ENCODE measurements at regions not wholly inside any gene's neighbourhood (a gene's known extent, or its start where the extent isn't known, plus 50 kb on each side); places are given as distances from the start of the nearest gene placed in this dataset.

- no peak overlapping the region for H3K4me3 ChIP-seq (ENCODE audit: control extremely low read depth in 1 of 5, extremely low read depth in 1 of 5, insufficient read depth in 1 of 5, low read depth in 2 of 5, low read length in 4 of 5)
- ATAC-seq (ENCODE audit: low read depth) (no peak), DNase-seq (no peak)
- TF ChIP-seq CTCF (IDR thresholded peaks at IDR 0.05) = no peak
- no peak for TF ChIP-seq EZH2 (IDR thresholded peaks at IDR 0.05; ENCODE audit: borderline replicate concordance, insufficient read depth, low read depth, low read length, poor library complexity, severe bottlenecking)
- no peaks in the 10 kb centered on the region for H3K9me3 ChIP-seq (ENCODE audit: control extremely low read depth in 1 of 3, control insufficient read depth in 2 of 3, insufficient read depth in 1 of 3, low read length in 2 of 3)
- no peak overlapping the region for H2AFZ ChIP-seq (ENCODE audit: insufficient read depth, low read depth, low read length, poor library complexity, severe bottlenecking)
- 100% methylated on average over 2 of the region's 2 CpGs for WGBS (ENCODE audit: insufficient coverage)
- ChIA-PET POLR2A (no interaction called here), CTCF (no interaction called here)
- Mint-ChIP-seq H3K27me3 (no peaks in the 10 kb centered on the region), H3K4me1 (no peaks in the 10 kb centered on the region), H3K9me3 (ENCODE audit: insufficient read depth) (no peaks in the 10 kb centered on the region), H3K27ac (no peak overlapping the region), H3K4me3 (no peak overlapping the region)
- no peaks in the 10 kb centered on the region for H4K20me1 ChIP-seq (ENCODE audit: control insufficient read depth, insufficient read depth, low read length, poor library complexity, severe bottlenecking)
- no peak overlapping the region for H3K27ac ChIP-seq (ENCODE audit: low read length in 2 of 2)
- no peaks in the 10 kb centered on the region for H3K79me2 ChIP-seq (ENCODE audit: control insufficient read depth, insufficient read depth, low read length)
- no peaks in the 10 kb centered on the region for H3K27me3 ChIP-seq (replicated peaks in 1 of 4; ENCODE audit: control extremely low read depth in 1 of 4, control insufficient read depth in 3 of 4, insufficient read depth in 4 of 4, low read length in 3 of 4)
- intact Hi-C loops (cut with micrococcal nuclease) = no loop called here
- H3K9ac ChIP-seq (ENCODE audit: low read length) = no peak overlapping the region
- H3K4me1 ChIP-seq (ENCODE audit: control insufficient read depth in 2 of 2, insufficient read depth in 2 of 2, low read length in 2 of 2) = no peaks in the 10 kb centered on the region
- H3K4me2 ChIP-seq (replicated peaks; ENCODE audit: low read depth, low read length, poor library complexity, severe bottlenecking) = no peak overlapping the region
- H3K36me3 ChIP-seq (replicated peaks in 1 of 2; ENCODE audit: control extremely low read depth in 1 of 2, control insufficient read depth in 1 of 2, extremely low read depth in 1 of 2, insufficient read depth in 2 of 2, low read length in 1 of 2) = no peaks in the 10 kb centered on the region
Measured at GRCh38 chr4:65234061-65234460, 436.2 kb downstream of the EPHA5 start.

GRCh38 chr4:65227628-65228027 is 442.7 kb downstream of the EPHA5 start:
- TF ChIP-seq EZH2 (IDR thresholded peaks at IDR 0.05; ENCODE audit: borderline replicate concordance, insufficient read depth, low read depth, low read length, poor library complexity, severe bottlenecking) (no peak), CTCF (IDR thresholded peaks at IDR 0.05) (no peak)
- H3K27ac Mint-ChIP-seq = no peak overlapping the region
- no peaks in the 10 kb centered on the region for H3K27me3 ChIP-seq (replicated peaks in 1 of 4; ENCODE audit: control extremely low read depth in 1 of 4, control insufficient read depth in 3 of 4, insufficient read depth in 4 of 4, low read length in 3 of 4)
- no peak overlapping the region for H3K9ac ChIP-seq (ENCODE audit: low read length)
- no peak overlapping the region for H3K4me3 Mint-ChIP-seq
- no peaks in the 10 kb centered on the region for H3K36me3 ChIP-seq (replicated peaks in 1 of 2; ENCODE audit: control extremely low read depth in 1 of 2, control insufficient read depth in 1 of 2, extremely low read depth in 1 of 2, insufficient read depth in 2 of 2, low read length in 1 of 2)
- DNase-seq (no peak), ATAC-seq (ENCODE audit: low read depth) (no peak)
- no peak overlapping the region for H2AFZ ChIP-seq (ENCODE audit: insufficient read depth, low read depth, low read length, poor library complexity, severe bottlenecking)
- no peaks in the 10 kb centered on the region for H3K4me1 ChIP-seq (ENCODE audit: control insufficient read depth in 2 of 2, insufficient read depth in 2 of 2, low read length in 2 of 2)
- ChIA-PET CTCF (no interaction called here), POLR2A (no interaction called here)
- H3K4me3 ChIP-seq (ENCODE audit: control extremely low read depth in 1 of 5, extremely low read depth in 1 of 5, insufficient read depth in 1 of 5, low read depth in 2 of 5, low read length in 4 of 5) = no peak overlapping the region
- H3K27ac ChIP-seq (ENCODE audit: low read length in 2 of 2) = no peak overlapping the region
- H3K4me2 ChIP-seq (replicated peaks; ENCODE audit: low read depth, low read length, poor library complexity, severe bottlenecking) = no peak overlapping the region
- peaks cover 2% of the 10 kb centered on the region for H3K9me3 Mint-ChIP-seq (ENCODE audit: insufficient read depth)
- H4K20me1 ChIP-seq (ENCODE audit: control insufficient read depth, insufficient read depth, low read length, poor library complexity, severe bottlenecking) = no peaks in the 10 kb centered on the region
- no peaks in the 10 kb centered on the region for H3K9me3 ChIP-seq (ENCODE audit: control extremely low read depth in 1 of 3, control insufficient read depth in 2 of 3, insufficient read depth in 1 of 3, low read length in 2 of 3)
- H3K27me3 Mint-ChIP-seq = no peaks in the 10 kb centered on the region
- intact Hi-C loops (cut with micrococcal nuclease) = no loop called here
- no peaks in the 10 kb centered on the region for H3K79me2 ChIP-seq (ENCODE audit: control insufficient read depth, insufficient read depth, low read length)
- H3K4me1 Mint-ChIP-seq = no peaks in the 10 kb centered on the region

Data from B cell (primary cell).